Mesendoderm (in vitro differentiated cells): ENCODE measurements at regions not wholly inside any gene's neighbourhood (a gene's known extent, or its start where the extent isn't known, plus 50 kb on each side); places are given as distances from the start of the nearest gene placed in this dataset.

Experiments
- DNase-seq: peaks from one replicate; pipeline ENCODE4 v3.0.0; 2013
- H2AK5ac ChIP-seq: 2 replicates; pipeline ENCODE4 v1.6.1; 2013; ENCODE audit warnings: low read length, inconsistent platforms
- H2BK120ac ChIP-seq: 2 replicates; pipeline ENCODE4 v1.6.1; 2013; ENCODE audit warnings: low read depth, mild to moderate bottlenecking, low read length, moderate library complexity, mixed read lengths
- H2BK15ac ChIP-seq: replicated peaks from 2 replicates; pipeline ENCODE4 v1.6.1; 2013; ENCODE audit warnings: low read depth, mild to moderate bottlenecking, moderate library complexity
- H2BK5ac ChIP-seq: 2 replicates; pipeline ENCODE4 v1.6.1; 2013; ENCODE audit warnings: low read length, inconsistent platforms
- H3K18ac ChIP-seq: 2 replicates; pipeline ENCODE4 v1.6.1; 2013; ENCODE audit warnings: mild to moderate bottlenecking, low read length, mixed read lengths
- H3K23ac ChIP-seq: one replicate; pipeline ENCODE4 v1.6.1; 2013; ENCODE audit warnings: low read length
- H3K27ac ChIP-seq: 2 replicates; pipeline ENCODE4 v1.5.1; 2013; ENCODE audit warnings: low read depth, mild to moderate bottlenecking, inconsistent platforms, low read length, moderate library complexity
- H3K27me3 ChIP-seq: 2 replicates; pipeline ENCODE4 v1.6.1; 2013; ENCODE audit warnings: low read length, control low read depth, mild to moderate bottlenecking, inconsistent platforms; ENCODE audit not compliant: insufficient read depth, poor library complexity
- H3K36me3 ChIP-seq: 2 replicates; pipeline ENCODE4 v1.6.1; 2013; ENCODE audit warnings: low read length, inconsistent platforms; ENCODE audit not compliant: control insufficient read depth, insufficient read depth
- H3K4ac ChIP-seq: one replicate; pipeline ENCODE4 v1.6.1; 2013; ENCODE audit warnings: low read depth, mild to moderate bottlenecking, low read length, moderate library complexity
- H3K4me1 ChIP-seq: 2 replicates; pipeline ENCODE4 v1.6.1; 2013; ENCODE audit warnings: low read depth, low read length, inconsistent platforms; ENCODE audit not compliant: control insufficient read depth
- H3K4me2 ChIP-seq: 2 replicates; pipeline ENCODE4 v1.6.1; 2013; ENCODE audit warnings: low read length
- H3K4me3 ChIP-seq: 2 replicates; pipeline ENCODE4 v1.5.1; 2013; ENCODE audit warnings: mild to moderate bottlenecking, low read length
- H3K56ac ChIP-seq: one replicate; pipeline ENCODE4 v1.6.1; 2013; ENCODE audit warnings: low read length
- H3K79me1 ChIP-seq: 2 replicates; pipeline ENCODE4 v1.6.1; 2013; ENCODE audit warnings: low read length, inconsistent platforms
- H3K79me2 ChIP-seq: 2 replicates; pipeline ENCODE4 v1.6.1; 2013; ENCODE audit warnings: mild to moderate bottlenecking, low read length; ENCODE audit not compliant: control insufficient read depth, insufficient read depth
- H3K9ac ChIP-seq: 2 replicates; pipeline ENCODE4 v1.6.1; 2013; ENCODE audit warnings: low read length, inconsistent platforms
- H4K5ac ChIP-seq: one replicate; pipeline ENCODE4 v1.6.1; 2013; ENCODE audit warnings: low read length
- H4K8ac ChIP-seq: one replicate; pipeline ENCODE4 v1.6.1; 2013; ENCODE audit warnings: low read depth, mild to moderate bottlenecking, control low read depth, low read length, moderate library complexity
- WGBS: extraction: QIAGEN DNeasy Blood & Tissue Kit; methylation state at CpG from one replicate; pipeline ENCODE4 v1.1.7; 2013; ENCODE audit warnings: low lambda C conversion rate, missing lambda C conversion rate; ENCODE audit not compliant: insufficient coverage; ENCODE audit errors: extremely low coverage; 5-methylcytosine and 5-hydroxymethylcytosine counted together

GRCh38 chr3:110871869-110872268 is 199.7 kb upstream of the NECTIN3 start:
- Histone ChIP-seq H3K36me3 (no peaks in the 10 kb centered on the region), H3K27ac (no peak overlapping the region), H4K8ac (no peak overlapping the region)

GRCh38 chr3:110878692-110879091 is 192.9 kb upstream of the NECTIN3 start:
- Histone ChIP-seq H3K36me3 (no peaks in the 10 kb centered on the region), H4K5ac (no peak overlapping the region), H3K56ac (no peak overlapping the region), H3K9ac (no peak overlapping the region), H3K27me3 (no peaks in the 10 kb centered on the region), H3K79me2 (no peaks in the 10 kb centered on the region), H3K4me3 (no peak overlapping the region), H3K23ac (no peak overlapping the region), H3K18ac (no peak overlapping the region), H2AK5ac (no peak overlapping the region), H2BK120ac (no peak overlapping the region), H2BK5ac (no peak overlapping the region), H3K4me2 (no peak overlapping the region), H3K27ac (no peak overlapping the region), H2BK15ac (no peak overlapping the region), H3K4ac (no peak overlapping the region), H3K4me1 (no peaks in the 10 kb centered on the region), H4K8ac (no peak overlapping the region), H3K79me1 (no peaks in the 10 kb centered on the region)
- no peak for DNase-seq
- WGBS: no CpG with 5 or more reads among the region's 3 CpGs

More at GRCh38 chr3:110871869-110872268, 199.7 kb upstream of the NECTIN3 start:
- Histone ChIP-seq H2BK5ac (no peak overlapping the region), H2BK15ac (no peak overlapping the region), H3K79me1 (no peaks in the 10 kb centered on the region), H3K4me1 (no peaks in the 10 kb centered on the region), H3K4me3 (no peak overlapping the region), H3K4ac (no peak overlapping the region), H3K23ac (no peak overlapping the region), H3K4me2 (no peak overlapping the region), H2AK5ac (no peak overlapping the region), H3K79me2 (no peaks in the 10 kb centered on the region), H3K9ac (no peak overlapping the region), H3K18ac (no peak overlapping the region), H3K56ac (no peak overlapping the region), H3K27me3 (no peaks in the 10 kb centered on the region), H4K5ac (no peak overlapping the region), H2BK120ac (no peak overlapping the region)
- DNase-seq: no peak

DNA sequence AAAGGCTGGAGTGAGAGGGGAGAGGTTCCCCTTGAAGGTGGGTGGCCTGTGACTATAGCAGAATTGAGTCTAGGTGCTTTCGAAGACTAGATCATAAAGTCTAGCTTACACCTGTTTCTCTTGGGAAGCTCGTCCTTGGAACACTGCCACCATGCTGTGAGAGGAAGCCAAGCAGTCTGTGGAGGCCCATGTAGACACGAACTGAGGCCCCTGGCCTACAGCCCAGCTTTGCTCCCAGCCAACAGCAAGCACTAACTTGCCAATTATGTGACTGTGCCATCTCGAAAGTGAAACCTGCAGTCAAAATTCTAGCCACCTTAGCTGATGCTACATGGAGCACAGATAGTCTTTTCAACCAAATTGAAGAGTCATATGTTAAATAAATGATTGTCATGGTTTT is 190.5 kb upstream of the NECTIN3 start:
- H3K27me3 ChIP-seq: no peaks in the 10 kb centered on the region
- H4K8ac ChIP-seq: no peak overlapping the region
- no peak overlapping the region for H3K27ac ChIP-seq
- no peaks in the 10 kb centered on the region for H3K79me1 ChIP-seq
- no peak overlapping the region for H2AK5ac ChIP-seq
- no peaks in the 10 kb centered on the region for H3K36me3 ChIP-seq
- H3K23ac ChIP-seq: no peak overlapping the region
- H2BK5ac ChIP-seq: no peak overlapping the region
- no peaks in the 10 kb centered on the region for H3K4me1 ChIP-seq
- no peak overlapping the region for H3K4me3 ChIP-seq
- no peak overlapping the region for H4K5ac ChIP-seq
- H2BK120ac ChIP-seq: no peak overlapping the region
- no peak overlapping the region for H3K9ac ChIP-seq
- no peak overlapping the region for H3K4me2 ChIP-seq
- H3K56ac ChIP-seq: no peak overlapping the region
- no peak overlapping the region for H3K18ac ChIP-seq
- H2BK15ac ChIP-seq: no peak overlapping the region
- no CpG with 5 or more reads among the region's 4 CpGs for WGBS
- H3K4ac ChIP-seq: no peak overlapping the region
- DNase-seq: peak; percentile 51
- no peaks in the 10 kb centered on the region for H3K79me2 ChIP-seq

- Histone ChIP-seq H3K56ac (no peak overlapping the region), H3K79me2 (no peaks in the 10 kb centered on the region), H2BK15ac (no peak overlapping the region), H2BK120ac (no peak overlapping the region), H2BK5ac (no peak overlapping the region), H3K4me3 (no peak overlapping the region), H3K36me3 (no peaks in the 10 kb centered on the region), H3K23ac (no peak overlapping the region), H3K4me1 (no peaks in the 10 kb centered on the region), H3K9ac (no peak overlapping the region), H3K27ac (no peak overlapping the region), H3K27me3 (no peaks in the 10 kb centered on the region), H3K4me2 (no peak overlapping the region), H3K18ac (no peak overlapping the region), H3K4ac (no peak overlapping the region), H2AK5ac (no peak overlapping the region), H3K79me1 (no peaks in the 10 kb centered on the region), H4K8ac (no peak overlapping the region), H4K5ac (no peak overlapping the region)
- WGBS: no CpG with 5 or more reads among the region's 10 CpGs
- DNase-seq: no peak
These were observed 185.3 kb upstream of the NECTIN3 start for GRCh38 chr3:110886222-110886893.

DNA sequence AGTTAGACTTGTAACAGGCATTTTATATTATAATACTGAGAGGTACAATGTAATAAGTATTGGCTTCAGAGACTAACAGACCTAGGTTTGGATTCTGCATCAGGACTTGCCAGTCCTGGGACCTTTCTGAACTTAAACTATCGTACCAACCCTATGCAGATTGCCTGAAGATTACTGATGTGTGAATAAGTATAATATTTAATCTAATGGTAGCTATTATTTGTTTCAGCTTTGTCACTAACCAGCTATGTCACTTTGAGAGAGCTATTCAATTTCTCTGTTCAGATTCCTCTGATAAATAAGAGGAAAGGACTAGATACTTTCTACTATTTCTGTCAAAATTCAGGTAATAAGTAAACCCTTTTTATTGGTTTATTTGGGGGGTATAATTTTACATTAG is 184.4 kb upstream of the NECTIN3 start:
- H3K36me3 ChIP-seq: no peaks in the 10 kb centered on the region
- WGBS: no CpG with 5 or more reads among the region's 1 CpG
- no peaks in the 10 kb centered on the region for H3K27me3 ChIP-seq

More for the DNA sequence above, 184.4 kb upstream of the NECTIN3 start:
- H2AK5ac ChIP-seq: no peak overlapping the region
- no peaks in the 10 kb centered on the region for H3K79me2 ChIP-seq
- no peaks in the 10 kb centered on the region for H3K79me1 ChIP-seq
- no peak overlapping the region for H2BK120ac ChIP-seq
- H3K9ac ChIP-seq: no peak overlapping the region
- no peak for DNase-seq
- H3K18ac ChIP-seq: no peak overlapping the region
- H2BK5ac ChIP-seq: no peak overlapping the region
- H3K4me1 ChIP-seq: no peaks in the 10 kb centered on the region
- no peak overlapping the region for H4K5ac ChIP-seq
- no peak overlapping the region for H3K4ac ChIP-seq
- H3K27ac ChIP-seq: no peak overlapping the region
- H4K8ac ChIP-seq: no peak overlapping the region
- H3K4me2 ChIP-seq: no peak overlapping the region
- no peak overlapping the region for H2BK15ac ChIP-seq
- no peak overlapping the region for H3K4me3 ChIP-seq
- H3K56ac ChIP-seq: no peak overlapping the region
- H3K23ac ChIP-seq: no peak overlapping the region
